H9 (cell line): ENCODE measurements at regions not wholly inside any gene's neighbourhood (a gene's known extent, or its start where the extent isn't known, plus 50 kb on each side); places are given as distances from the start of the nearest gene placed in this dataset.

Source experiments
- DNase-seq: peaks from one replicate; pipeline ENCODE4 v3.0.0-alpha.2; 2017
- H2AFZ ChIP-seq: one replicate; pipeline ENCODE4 v1.6.1; 2013; ENCODE audit warnings: mild to moderate bottlenecking, low read length, control low read depth, moderate library complexity
- H2AK5ac ChIP-seq: 2 replicates; pipeline ENCODE4 v1.6.1; 2013; ENCODE audit warnings: low read length, control low read depth, mixed read lengths; ENCODE audit not compliant: insufficient read length
- H2BK120ac ChIP-seq: one replicate; pipeline ENCODE4 v1.6.1; 2013; ENCODE audit warnings: low read depth, mild to moderate bottlenecking, low read length, control low read depth, inconsistent platforms; ENCODE audit not compliant: poor library complexity, severe bottlenecking
- H2BK12ac ChIP-seq: 2 replicates; pipeline ENCODE4 v1.6.1; 2013; ENCODE audit warnings: low read length, control low read depth, mixed read lengths, low read depth; ENCODE audit not compliant: insufficient read length
- H2BK15ac ChIP-seq: 2 replicates; pipeline ENCODE4 v1.6.1; 2013; ENCODE audit warnings: low read depth, low read length, control low read depth
- H2BK20ac ChIP-seq: one replicate; pipeline ENCODE4 v1.6.1; 2013; ENCODE audit warnings: low read depth, mild to moderate bottlenecking, low read length, control low read depth, inconsistent platforms; ENCODE audit not compliant: poor library complexity, severe bottlenecking
- H2BK5ac ChIP-seq: 2 replicates; pipeline ENCODE4 v1.6.1; 2013; ENCODE audit warnings: low read length, control low read depth, mixed read lengths; ENCODE audit not compliant: insufficient read length
- H3K14ac ChIP-seq: 2 replicates; pipeline ENCODE4 v1.6.1; 2013; ENCODE audit warnings: low read length, control low read depth; ENCODE audit not compliant: insufficient read depth
- H3K18ac ChIP-seq: 2 replicates; pipeline ENCODE4 v1.6.1; 2013; ENCODE audit warnings: low read depth, mild to moderate bottlenecking, mixed read lengths, low read length, control low read depth; ENCODE audit not compliant: insufficient read length
- H3K23ac ChIP-seq: 2 replicates; pipeline ENCODE4 v1.6.1; 2013; ENCODE audit warnings: low read length, control low read depth, mixed read lengths, low read depth; ENCODE audit not compliant: insufficient read length
- H3K23me2 ChIP-seq: 2 replicates; pipeline ENCODE4 v1.6.1; 2013; ENCODE audit warnings: low read depth, mild to moderate bottlenecking, mixed read lengths, low read length, control low read depth; ENCODE audit not compliant: insufficient read length, poor library complexity, severe bottlenecking
- H3K27ac ChIP-seq: 2 replicates; pipeline ENCODE4 v1.5.1; 2013; ENCODE audit warnings: low read length, control low read depth, mixed read lengths, low read depth; ENCODE audit not compliant: insufficient read length
- H3K27me3 ChIP-seq: 2 replicates; pipeline ENCODE4 v1.6.1; 2013; ENCODE audit warnings: low read length, control low read depth, inconsistent platforms; ENCODE audit not compliant: insufficient read depth
- H3K4ac ChIP-seq: 2 replicates; pipeline ENCODE4 v1.6.1; 2013; ENCODE audit warnings: low read depth, mild to moderate bottlenecking, control low read depth, inconsistent platforms, low read length, moderate library complexity
- H3K4me1 ChIP-seq: 2 replicates; pipeline ENCODE4 v1.6.1; 2013; ENCODE audit warnings: low read length, control low read depth, inconsistent platforms; ENCODE audit not compliant: insufficient read depth
- H3K4me2 ChIP-seq: 2 replicates; pipeline ENCODE4 v1.6.1; 2013; ENCODE audit warnings: low read length, control low read depth, mixed read lengths; ENCODE audit not compliant: insufficient read length, insufficient read depth
- H3K56ac ChIP-seq: 2 replicates; pipeline ENCODE4 v1.6.1; 2013; ENCODE audit warnings: low read depth, mild to moderate bottlenecking, mixed read lengths, low read length, control low read depth; ENCODE audit not compliant: insufficient read length
- H3K79me1 ChIP-seq: 2 replicates; pipeline ENCODE4 v1.6.1; 2013; ENCODE audit warnings: low read depth, mild to moderate bottlenecking, moderate library complexity, low read length, control low read depth, inconsistent platforms; ENCODE audit not compliant: insufficient read depth, poor library complexity, severe bottlenecking
- H3K79me2 ChIP-seq: 2 replicates; pipeline ENCODE4 v1.6.1; 2013; ENCODE audit warnings: low read length, control low read depth, inconsistent platforms; ENCODE audit not compliant: insufficient read depth
- H3K9ac ChIP-seq: 2 replicates; pipeline ENCODE4 v1.6.1; 2013; ENCODE audit warnings: low read length, control low read depth, mixed read lengths; ENCODE audit not compliant: insufficient read length; ENCODE audit errors: extremely low read depth
- H3K9me3 ChIP-seq: one replicate; pipeline ENCODE4 v1.6.1; 2013; ENCODE audit warnings: low read depth, low read length, inconsistent platforms; ENCODE audit not compliant: control insufficient read depth
- H3T11ph ChIP-seq: one replicate; pipeline ENCODE4 v1.6.1; 2013; ENCODE audit warnings: mild to moderate bottlenecking, low read length, control low read depth, inconsistent platforms
- H4K20me1 ChIP-seq: one replicate; pipeline ENCODE4 v1.6.1; 2013; ENCODE audit not compliant: control insufficient read depth, insufficient read length, insufficient read depth
- H4K5ac ChIP-seq: 2 replicates; pipeline ENCODE4 v1.6.1; 2013; ENCODE audit warnings: low read depth, mild to moderate bottlenecking, mixed read lengths, low read length, control low read depth; ENCODE audit not compliant: insufficient read length
- H4K8ac ChIP-seq: replicated peaks from 2 replicates; pipeline ENCODE4 v1.6.1; 2013; ENCODE audit warnings: low read length, control low read depth, mixed read lengths, low read depth; ENCODE audit not compliant: insufficient read length
- H4K91ac ChIP-seq: 2 replicates; pipeline ENCODE4 v1.6.1; 2013; ENCODE audit warnings: low read depth, mild to moderate bottlenecking, moderate library complexity, mixed read lengths, low read length, control low read depth; ENCODE audit not compliant: insufficient read length
- H3K27ac Mint-ChIP-seq, 3 experiments: 2 replicates in 2 of 3; 3 replicates in 1 of 3; pipeline ENCODE4 v1.8.0; 2020 to 2021; ENCODE audit warnings: mixed read lengths in 3 of 3, mild to moderate bottlenecking in 1 of 3, moderate library complexity in 1 of 3
- H3K27me3 Mint-ChIP-seq: 2 replicates; pipeline ENCODE4 v1.8.0; 2021; ENCODE audit warnings: low read depth, mild to moderate bottlenecking, moderate library complexity, mixed read lengths
- H3K36me3 Mint-ChIP-seq, 3 experiments: 2 replicates in 2 of 3; 3 replicates in 1 of 3; pipeline ENCODE4 v1.8.0; 2020 to 2021; ENCODE audit warnings: low read depth in 3 of 3, mixed read lengths in 3 of 3; ENCODE audit not compliant: insufficient read depth in 1 of 3
- H3K4me1 Mint-ChIP-seq, 2 experiments: 2 replicates each; pipeline ENCODE4 v1.8.0; 2020; ENCODE audit warnings: mixed read lengths in 2 of 2
- H3K4me3 Mint-ChIP-seq, 2 experiments: 2 replicates in 1 of 2; 3 replicates in 1 of 2; pipeline ENCODE4 v1.8.0; 2020 to 2021; ENCODE audit warnings: mild to moderate bottlenecking in 2 of 2, mixed read lengths in 2 of 2, moderate library complexity in 1 of 2
- H3K9me3 Mint-ChIP-seq, 2 experiments: 2 replicates in 1 of 2; 3 replicates in 1 of 2; pipeline ENCODE4 v1.8.0; 2020; ENCODE audit warnings: mild to moderate bottlenecking in 2 of 2, mixed read lengths in 2 of 2, moderate library complexity in 1 of 2
- WGBS: extraction: QIAGEN DNeasy Blood & Tissue Kit; methylation state at CpG from one replicate; pipeline ENCODE4 v1.1.7; 2013; ENCODE audit warnings: missing lambda C conversion rate, low lambda C conversion rate, mixed read lengths; ENCODE audit not compliant: insufficient read length; ENCODE audit errors: extremely low coverage; 5-methylcytosine and 5-hydroxymethylcytosine counted together
- TF ChIP-seq, protein P1 (sequence below): fragments of 200-600 bp; sonication (generic); conservative IDR thresholded peaks from 3 replicates; pipeline ENCODE4 v1.8.0; 2021; ENCODE audit warnings: antibody characterized with exemption, mild to moderate bottlenecking

GRCh38 chr2:236703906-236704305 is 134.3 kb downstream of the ACKR3 start:
- no peak overlapping the region for H4K91ac ChIP-seq
- DNase-seq: no peak
- H3K23ac ChIP-seq: no peak overlapping the region
- H4K5ac ChIP-seq: no peak overlapping the region
- no peak overlapping the region for H2BK12ac ChIP-seq
- no peak overlapping the region for H3K14ac ChIP-seq
- no peak overlapping the region for H2AK5ac ChIP-seq
- TF ChIP-seq, protein P1, sequence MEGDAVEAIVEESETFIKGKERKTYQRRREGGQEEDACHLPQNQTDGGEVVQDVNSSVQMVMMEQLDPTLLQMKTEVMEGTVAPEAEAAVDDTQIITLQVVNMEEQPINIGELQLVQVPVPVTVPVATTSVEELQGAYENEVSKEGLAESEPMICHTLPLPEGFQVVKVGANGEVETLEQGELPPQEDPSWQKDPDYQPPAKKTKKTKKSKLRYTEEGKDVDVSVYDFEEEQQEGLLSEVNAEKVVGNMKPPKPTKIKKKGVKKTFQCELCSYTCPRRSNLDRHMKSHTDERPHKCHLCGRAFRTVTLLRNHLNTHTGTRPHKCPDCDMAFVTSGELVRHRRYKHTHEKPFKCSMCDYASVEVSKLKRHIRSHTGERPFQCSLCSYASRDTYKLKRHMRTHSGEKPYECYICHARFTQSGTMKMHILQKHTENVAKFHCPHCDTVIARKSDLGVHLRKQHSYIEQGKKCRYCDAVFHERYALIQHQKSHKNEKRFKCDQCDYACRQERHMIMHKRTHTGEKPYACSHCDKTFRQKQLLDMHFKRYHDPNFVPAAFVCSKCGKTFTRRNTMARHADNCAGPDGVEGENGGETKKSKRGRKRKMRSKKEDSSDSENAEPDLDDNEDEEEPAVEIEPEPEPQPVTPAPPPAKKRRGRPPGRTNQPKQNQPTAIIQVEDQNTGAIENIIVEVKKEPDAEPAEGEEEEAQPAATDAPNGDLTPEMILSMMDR: no peak
- no peak overlapping the region for H2BK120ac ChIP-seq
- H3K9me3 ChIP-seq: no peaks in the 10 kb centered on the region
- no peak overlapping the region for H2BK20ac ChIP-seq
- H4K8ac ChIP-seq: no peak overlapping the region
- H3K79me2 ChIP-seq: no peaks in the 10 kb centered on the region
- H3K4ac ChIP-seq: no peak overlapping the region
- Mint-ChIP-seq H3K4me1 (peaks cover 0 to 2% of the 10 kb centered on the region in 2 experiments; a peak in 1 of 4 replicates), H3K27me3 (peaks cover 2% of the 10 kb centered on the region), H3K36me3 (no peaks in the 10 kb centered on the region), H3K9me3 (peaks cover 0 to 6% of the 10 kb centered on the region in 2 experiments; a peak in 2 of 5 replicates), H3K27ac (no peak overlapping the region), H3K4me3 (no peak overlapping the region)
- H3K9ac ChIP-seq: no peak overlapping the region
- no peaks in the 10 kb centered on the region for H3K79me1 ChIP-seq
- no peaks in the 10 kb centered on the region for H3K23me2 ChIP-seq
- no peak overlapping the region for H2BK15ac ChIP-seq
- no peaks in the 10 kb centered on the region for H3K4me1 ChIP-seq
- no CpG with 5 or more reads among the region's 10 CpGs for WGBS
- H4K20me1 ChIP-seq: peaks cover 3% of the 10 kb centered on the region
- no peak overlapping the region for H3T11ph ChIP-seq
- H3K27me3 ChIP-seq: no peaks in the 10 kb centered on the region
- no peak overlapping the region for H3K27ac ChIP-seq
- no peak overlapping the region for H3K4me2 ChIP-seq
- no peak overlapping the region for H2AFZ ChIP-seq
- H2BK5ac ChIP-seq: no peak overlapping the region
- no peak overlapping the region for H3K18ac ChIP-seq
- no peak overlapping the region for H3K56ac ChIP-seq
